EH (cell line): ENCODE measurements at regions not wholly inside any gene's neighbourhood (a gene's known extent, or its start where the extent isn't known, plus 50 kb on each side); places are given as distances from the start of the nearest gene placed in this dataset.
"Not testable (repeated sequence)": the region's sequence is repeated elsewhere in the genome, so short reads cannot be mapped to it uniquely, and the experiment has no call there.

Experiments used
- DNase-seq: peaks from one replicate; pipeline ENCODE4 v3.0.0-alpha.2; 2015; ENCODE audit warnings: low read depth

- no peak for DNase-seq
These were observed 1197.6 kb downstream of the AACS start for GRCh38 chr12:126262829-126263228.

GRCh38 chr12:126268222-126268621 lies 1203.0 kb downstream of the AACS start:
- no peak for DNase-seq

GRCh38 chr12:126271159-126271558 lies 1205.9 kb downstream of the AACS start:
- no peak for DNase-seq

- no peak for DNase-seq
These were observed 1217.5 kb downstream of the AACS start for GRCh38 chr12:126282691-126283090.

GRCh38 chr12:126286203-126286602 lies 1221.0 kb downstream of the AACS start:
- no peak for DNase-seq

- no peak for DNase-seq
These were observed 1225.2 kb downstream of the AACS start for GRCh38 chr12:126290456-126290855.

- DNase-seq, result not testable (repeated sequence)
These were observed 1226.8 kb downstream of the AACS start for GRCh38 chr12:126291987-126292386.

GRCh38 chr12:126295652-126296051 lies 1230.4 kb downstream of the AACS start:
- DNase-seq, result no peak

- DNase-seq, result no peak
These were observed 1244.0 kb downstream of the AACS start for GRCh38 chr12:126309278-126309677.

- no peak for DNase-seq
These were observed 1247.2 kb downstream of the AACS start for GRCh38 chr12:126312457-126312856.

- no peak for DNase-seq
These were observed 1251.2 kb downstream of the AACS start for GRCh38 chr12:126316411-126316810.

GRCh38 chr12:126337556-126338441 lies 1272.6 kb downstream of the AACS start:
- DNase-seq, result peak; percentile 42

- DNase-seq, result no peak
These were observed 1277.6 kb downstream of the AACS start for GRCh38 chr12:126342866-126343265.

GRCh38 chr12:126343321-126343720 lies 1278.1 kb downstream of the AACS start:
- DNase-seq, result no peak

GRCh38 chr12:126346087-126346486 lies 1280.9 kb downstream of the AACS start:
- no peak for DNase-seq

GRCh38 chr12:126347421-126347820 lies 1282.2 kb downstream of the AACS start:
- no peak for DNase-seq

GRCh38 chr12:126349383-126349782 lies 1284.1 kb downstream of the AACS start:
- no peak for DNase-seq

GRCh38 chr12:126353604-126354003 lies 1288.4 kb downstream of the AACS start:
- DNase-seq, result peak; percentile 22

- no peak for DNase-seq
These were observed 1289.4 kb downstream of the AACS start for GRCh38 chr12:126354633-126355032.

- DNase-seq, result no peak
These were observed 1290.1 kb downstream of the AACS start for GRCh38 chr12:126355346-126355745.

- no peak for DNase-seq
These were observed 1293.6 kb downstream of the AACS start for GRCh38 chr12:126358806-126359205.

- no peak for DNase-seq
These were observed 1294.0 kb downstream of the AACS start for GRCh38 chr12:126359216-126359615.

- no peak for DNase-seq
These were observed 1296.6 kb downstream of the AACS start for GRCh38 chr12:126361804-126362203.

- DNase-seq, result no peak
These were observed 1297.3 kb downstream of the AACS start for GRCh38 chr12:126362493-126362892.
